DND-41 (cell line): ENCODE measurements at regions not wholly inside any gene's neighbourhood (a gene's known extent, or its start where the extent isn't known, plus 50 kb on each side); places are given as distances from the start of the nearest gene placed in this dataset.

Source experiments
- ATAC-seq: fragments of 200-7000 bp; cut with Tn5 transposase; 3 replicates; pipeline ENCODE4 v1.9.1; 2021; ENCODE audit warnings: low read depth; ENCODE audit not compliant: insufficient read depth
- DNase-seq: peaks from one replicate; pipeline ENCODE4 v3.0.0-alpha.2; 2020
- H2AFZ ChIP-seq: 2 replicates; pipeline ENCODE4 v1.6.0; 2012; ENCODE audit warnings: low read depth, low read length
- H3K27ac ChIP-seq: 2 replicates; pipeline ENCODE4 v1.5.1; 2012; ENCODE audit warnings: low read length, inconsistent platforms
- H3K27me3 ChIP-seq: fragments of 200-600 bp; sonication (generic); 2 replicates; pipeline ENCODE4 v1.6.0; 2012; ENCODE audit warnings: low read length, mild to moderate bottlenecking, inconsistent platforms; ENCODE audit not compliant: insufficient read depth, poor library complexity
- H3K36me3 ChIP-seq: 2 replicates; pipeline ENCODE4 v1.5.1; 2012; ENCODE audit warnings: low read length, inconsistent platforms; ENCODE audit not compliant: insufficient read depth
- H3K4me1 ChIP-seq: 2 replicates; pipeline ENCODE4 v1.5.1; 2012; ENCODE audit warnings: mild to moderate bottlenecking, low read length; ENCODE audit not compliant: insufficient read depth
- H3K4me2 ChIP-seq: 2 replicates; pipeline ENCODE4 v1.6.0; 2012; ENCODE audit warnings: mild to moderate bottlenecking, moderate library complexity, low read length, inconsistent platforms; ENCODE audit not compliant: insufficient read depth
- H3K4me3 ChIP-seq, 2 experiments: fragments of 200-600 bp in 1 of 2; shearing (Covaris generic) in 1 of 2; 2 replicates each; pipeline ENCODE4 v1.5.1; 2012 to 2016; ENCODE audit warnings: inconsistent platforms in 2 of 2, low read length in 2 of 2, mild to moderate bottlenecking in 2 of 2, low read depth in 1 of 2, moderate library complexity in 1 of 2
- H3K79me2 ChIP-seq: 2 replicates; pipeline ENCODE4 v1.6.0; 2012; ENCODE audit warnings: low read length, inconsistent platforms; ENCODE audit not compliant: insufficient read depth
- H3K9ac ChIP-seq: 2 replicates; pipeline ENCODE4 v1.6.0; 2012; ENCODE audit warnings: low read depth, mild to moderate bottlenecking, inconsistent platforms, low read length, moderate library complexity
- H3K9me3 ChIP-seq: 2 replicates; pipeline ENCODE4 v1.5.1; 2012; ENCODE audit warnings: low read length, moderate library complexity, mild to moderate bottlenecking, inconsistent platforms; ENCODE audit not compliant: insufficient read depth, severe bottlenecking
- H4K20me1 ChIP-seq: 2 replicates; pipeline ENCODE4 v1.6.0; 2012; ENCODE audit warnings: low read length; ENCODE audit not compliant: insufficient read depth
- EZH2 ChIP-seq: IDR thresholded peaks from 3 replicates; pipeline ENCODE4 v1.6.1; 2012; ENCODE audit warnings: borderline replicate concordance, low read depth, mild to moderate bottlenecking, moderate library complexity, low read length, inconsistent platforms; ENCODE audit not compliant: severe bottlenecking
- TF ChIP-seq, protein P1 (sequence below): IDR thresholded peaks from 2 replicates; pipeline ENCODE4 v1.5.1; 2012; ENCODE audit warnings: borderline replicate concordance, low read length, moderate library complexity, mild to moderate bottlenecking; ENCODE audit not compliant: poor library complexity, severe bottlenecking; ENCODE audit errors: extremely low read depth

DNA sequence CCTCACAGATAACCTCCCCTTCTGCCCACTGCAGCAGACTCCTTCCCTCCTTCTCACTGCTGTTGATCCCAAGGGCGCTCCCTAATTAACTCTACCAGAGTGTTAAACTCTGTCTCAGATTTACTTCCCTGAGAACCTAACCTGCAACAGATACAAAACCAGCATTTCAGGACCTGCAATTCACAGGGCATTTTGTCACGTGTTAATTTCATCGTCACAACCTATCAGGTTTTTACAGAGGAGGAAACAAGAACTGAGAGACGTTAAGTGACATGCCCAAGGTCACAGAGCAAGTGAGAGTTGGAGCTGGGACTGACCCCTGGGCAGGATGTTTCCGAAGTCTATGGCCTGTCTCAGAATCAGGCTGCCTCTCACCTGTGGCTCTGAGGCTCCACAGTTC, 223.9 kb downstream of the UACA start:
- ATAC-seq (no peak), DNase-seq (no peak)
- Histone ChIP-seq H4K20me1 (0 out of 2 replicates have a peak, but pooled peaks cover 2% of the 10 kb centered on the region), H2AFZ (no peak overlapping the region), H3K9ac (no peak overlapping the region), H3K36me3 (no peaks in the 10 kb centered on the region), H3K9me3 (no peaks in the 10 kb centered on the region), H3K4me1 (peaks cover 25% of the 10 kb centered on the region), H3K27me3 (no peaks in the 10 kb centered on the region), H3K27ac (no peak overlapping the region), H3K79me2 (no peaks in the 10 kb centered on the region), H3K4me3 (no peak overlapping the region), H3K4me2 (no peak overlapping the region)
- no peak for TF ChIP-seq EZH2
- TF ChIP-seq, protein P1, sequence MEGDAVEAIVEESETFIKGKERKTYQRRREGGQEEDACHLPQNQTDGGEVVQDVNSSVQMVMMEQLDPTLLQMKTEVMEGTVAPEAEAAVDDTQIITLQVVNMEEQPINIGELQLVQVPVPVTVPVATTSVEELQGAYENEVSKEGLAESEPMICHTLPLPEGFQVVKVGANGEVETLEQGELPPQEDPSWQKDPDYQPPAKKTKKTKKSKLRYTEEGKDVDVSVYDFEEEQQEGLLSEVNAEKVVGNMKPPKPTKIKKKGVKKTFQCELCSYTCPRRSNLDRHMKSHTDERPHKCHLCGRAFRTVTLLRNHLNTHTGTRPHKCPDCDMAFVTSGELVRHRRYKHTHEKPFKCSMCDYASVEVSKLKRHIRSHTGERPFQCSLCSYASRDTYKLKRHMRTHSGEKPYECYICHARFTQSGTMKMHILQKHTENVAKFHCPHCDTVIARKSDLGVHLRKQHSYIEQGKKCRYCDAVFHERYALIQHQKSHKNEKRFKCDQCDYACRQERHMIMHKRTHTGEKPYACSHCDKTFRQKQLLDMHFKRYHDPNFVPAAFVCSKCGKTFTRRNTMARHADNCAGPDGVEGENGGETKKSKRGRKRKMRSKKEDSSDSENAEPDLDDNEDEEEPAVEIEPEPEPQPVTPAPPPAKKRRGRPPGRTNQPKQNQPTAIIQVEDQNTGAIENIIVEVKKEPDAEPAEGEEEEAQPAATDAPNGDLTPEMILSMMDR: no peak

DNA sequence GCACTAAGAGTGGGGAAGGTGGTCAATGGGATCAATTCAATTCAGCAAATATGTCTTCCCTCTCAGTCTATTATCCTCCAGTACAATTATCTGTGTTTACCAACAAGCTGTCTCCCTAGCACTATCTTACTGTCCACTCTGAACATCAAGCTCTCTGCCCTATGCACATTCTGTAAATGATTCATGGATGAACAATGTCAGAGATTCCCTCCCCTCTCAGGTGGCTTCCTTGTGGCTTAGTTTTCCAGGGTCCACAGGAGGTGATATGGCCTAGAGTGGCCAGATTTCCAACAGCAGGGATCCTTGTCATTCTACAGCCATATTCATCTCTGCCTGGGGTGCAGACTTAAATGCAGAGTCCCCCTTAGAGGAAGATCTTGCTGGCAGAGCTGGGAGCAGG, 225.1 kb downstream of the UACA start:
- DNase-seq: no peak
- no peak for TF ChIP-seq EZH2
- TF ChIP-seq, protein P1: no peak

DNA sequence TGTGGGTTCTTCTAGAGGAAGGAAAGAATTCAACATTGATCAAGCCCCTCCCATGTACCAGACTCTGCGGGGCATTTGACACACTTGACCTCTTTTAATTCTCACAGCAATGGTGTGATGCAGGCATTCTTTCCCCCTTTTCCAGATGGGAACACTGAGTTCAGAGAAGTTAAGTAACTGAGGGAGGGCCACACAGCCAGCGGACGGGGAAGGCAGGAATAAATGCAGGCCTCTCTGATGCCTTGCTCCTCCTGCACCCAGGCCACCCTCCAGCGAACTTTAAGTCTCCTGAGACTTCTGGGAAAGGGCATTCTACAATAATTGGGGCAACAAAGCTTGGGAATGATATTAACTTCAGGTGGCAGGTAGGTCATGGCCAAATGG, 227.4 kb downstream of the UACA start:
- Histone ChIP-seq H3K79me2 (no peaks in the 10 kb centered on the region), H3K4me2 (peak overlapping the region; percentile 50), H3K27me3 (no peaks in the 10 kb centered on the region), H2AFZ (no peak overlapping the region), H3K27ac (peak overlapping the region; percentile 72), H3K9ac (no peak overlapping the region; the same call in 1 of the 2 replicates), H3K36me3 (no peaks in the 10 kb centered on the region), H3K4me3 (no peak overlapping the region), H4K20me1 (0 out of 2 replicates have a peak, but pooled peaks cover 2% of the 10 kb centered on the region), H3K4me1 (peaks cover 30% of the 10 kb centered on the region), H3K9me3 (no peaks in the 10 kb centered on the region)
- DNase-seq (no peak), ATAC-seq (0 out of 3 replicates have a peak, but pooled peaks have one; percentile 5)
- TF ChIP-seq EZH2: no peak
- TF ChIP-seq, protein P1: no peak

More for the DNA sequence above, 225.1 kb downstream of the UACA start:
- H3K27me3 ChIP-seq: no peaks in the 10 kb centered on the region
- 0 out of 2 replicates have a peak, but pooled peaks cover 2% of the 10 kb centered on the region for H4K20me1 ChIP-seq
- H3K79me2 ChIP-seq: no peaks in the 10 kb centered on the region
- H3K36me3 ChIP-seq: no peaks in the 10 kb centered on the region
- H3K4me3 ChIP-seq: no peak overlapping the region
- no peak overlapping the region for H3K9ac ChIP-seq
- H3K4me2 ChIP-seq: no peak overlapping the region
- no peaks in the 10 kb centered on the region for H3K9me3 ChIP-seq
- peaks cover 30% of the 10 kb centered on the region for H3K4me1 ChIP-seq
- ATAC-seq: no peak
- no peak overlapping the region for H2AFZ ChIP-seq
- no peak overlapping the region for H3K27ac ChIP-seq
